CD14-positive monocyte (primary cell): ENCODE measurements at regions not wholly inside any gene's neighbourhood (a gene's known extent, or its start where the extent isn't known, plus 50 kb on each side); places are given as distances from the start of the nearest gene placed in this dataset.
"Not testable (repeated sequence)": the region's sequence is repeated elsewhere in the genome, so short reads cannot be mapped to it uniquely, and the experiment has no call there.

Source experiments
- DNase-seq, 3 donors: peaks; one replicate each; pipeline ENCODE4 v3.0.0-alpha.2; 2011 to 2022
- H2AFZ ChIP-seq: 2 replicates; pipeline ENCODE4 v1.6.0; 2012; ENCODE audit warnings: mild to moderate bottlenecking, low read depth, low read length, inconsistent platforms; ENCODE audit not compliant: insufficient read depth, poor library complexity, severe bottlenecking
- H3K27ac ChIP-seq, 2 donors: 1 replicate in 1 of 2; 2 replicates in 1 of 2; pipeline ENCODE4 v1.5.1; 2012 to 2013; ENCODE audit warnings: low read length in 2 of 2, control low read depth in 1 of 2, inconsistent platforms in 1 of 2, low read depth in 1 of 2, mild to moderate bottlenecking in 1 of 2
- H3K27me3 ChIP-seq, 2 donors: one replicate each; pipeline versions ENCODE4 v1.6.0 to v1.6.1; 2011 to 2013; ENCODE audit warnings: low read length in 2 of 2; ENCODE audit not compliant: control insufficient read depth in 2 of 2, insufficient read depth in 2 of 2
- H3K36me3 ChIP-seq, 2 donors: replicated peaks in 1 of 2; 1 replicate in 1 of 2; 2 replicates in 1 of 2; pipeline versions ENCODE4 v1.5.1 to v1.6.1; 2012 to 2013; ENCODE audit warnings: low read length in 2 of 2, control low read depth in 1 of 2, inconsistent platforms in 1 of 2, mild to moderate bottlenecking in 1 of 2; ENCODE audit not compliant: insufficient read depth in 2 of 2, control insufficient read depth in 1 of 2
- H3K4me1 ChIP-seq, 2 donors: 1 replicate in 1 of 2; 2 replicates in 1 of 2; pipeline versions ENCODE4 v1.5.1 to v1.6.1; 2012 to 2013; ENCODE audit warnings: low read length in 2 of 2, control low read depth in 1 of 2, inconsistent platforms in 1 of 2, mild to moderate bottlenecking in 1 of 2, moderate library complexity in 1 of 2; ENCODE audit not compliant: insufficient read depth in 2 of 2, control insufficient read depth in 1 of 2
- H3K4me2 ChIP-seq: replicated peaks from 2 replicates; pipeline ENCODE3; 2012; ENCODE audit warnings: low read length, moderate library complexity, mild to moderate bottlenecking; ENCODE audit not compliant: poor library complexity, severe bottlenecking; ENCODE audit errors: extremely low read depth
- H3K4me3 ChIP-seq, 3 experiments: fragments of 200-600 bp in 1 of 3; sonication (generic) in 1 of 3; replicated peaks in 1 of 3; 1 replicate in 2 of 3; 2 replicates in 1 of 3; pipeline ENCODE4 v1.5.1; 2011 to 2013; ENCODE audit warnings: low read length in 3 of 3, mild to moderate bottlenecking in 3 of 3, control low read depth in 2 of 3, low read depth in 2 of 3, inconsistent platforms in 1 of 3, moderate library complexity in 1 of 3
- H3K79me2 ChIP-seq: 2 replicates; pipeline ENCODE4 v1.6.0; 2012; ENCODE audit warnings: mild to moderate bottlenecking, control low read depth, inconsistent platforms, low read length, moderate library complexity; ENCODE audit not compliant: insufficient read depth
- H3K9ac ChIP-seq: 2 replicates; pipeline ENCODE4 v1.6.0; 2017; ENCODE audit warnings: low read length, mild to moderate bottlenecking; ENCODE audit not compliant: insufficient read depth, poor library complexity, severe bottlenecking
- H3K9me3 ChIP-seq, 2 donors: replicated peaks in 1 of 2; 1 replicate in 1 of 2; 2 replicates in 1 of 2; pipeline versions ENCODE4 v1.5.1 to v1.6.1; 2012 to 2013; ENCODE audit warnings: low read length in 2 of 2, control low read depth in 1 of 2; ENCODE audit not compliant: control insufficient read depth in 1 of 2, insufficient read depth in 1 of 2
- H4K20me1 ChIP-seq: 2 replicates; pipeline ENCODE4 v1.6.0; 2012; ENCODE audit warnings: mild to moderate bottlenecking, low read length, control low read depth, moderate library complexity; ENCODE audit not compliant: insufficient read depth
- H3K27ac Mint-ChIP-seq, 7 donors: one replicate each; pipeline ENCODE4 v1.8.0; 2020; ENCODE audit warnings: mild to moderate bottlenecking in 7 of 7, mixed read lengths in 7 of 7, moderate library complexity in 6 of 7, inconsistent platforms in 2 of 7
- H3K27me3 Mint-ChIP-seq, 3 donors: one replicate each; pipeline ENCODE4 v1.8.0; 2021 to 2022; ENCODE audit warnings: low read depth in 3 of 3, mild to moderate bottlenecking in 3 of 3, mixed read lengths in 3 of 3, moderate library complexity in 3 of 3, inconsistent platforms in 1 of 3
- H3K36me3 Mint-ChIP-seq, 2 donors: one replicate each; pipeline ENCODE4 v1.8.0; 2020; ENCODE audit warnings: mixed read lengths in 2 of 2, inconsistent platforms in 1 of 2, mild to moderate bottlenecking in 1 of 2
- H3K4me1 Mint-ChIP-seq: one replicate; pipeline ENCODE4 v1.8.0; 2020; ENCODE audit warnings: mild to moderate bottlenecking, mixed read lengths
- H3K4me3 Mint-ChIP-seq, 2 donors: one replicate each; pipeline ENCODE4 v1.8.0; 2020; ENCODE audit warnings: mild to moderate bottlenecking in 2 of 2, mixed read lengths in 2 of 2, moderate library complexity in 1 of 2
- H3K9me3 Mint-ChIP-seq, 7 donors: one replicate each; pipeline ENCODE4 v1.8.0; 2020 to 2022; ENCODE audit warnings: mixed read lengths in 7 of 7, mild to moderate bottlenecking in 6 of 7, moderate library complexity in 6 of 7, inconsistent platforms in 2 of 7
- CTCF ChIP-seq: fragments of 200-600 bp; IDR thresholded peaks from one replicate; pipeline ENCODE4 v1.8.0; 2022; ENCODE audit warnings: antibody characterized with exemption, mild to moderate bottlenecking
- WGBS: methylation state at CpG from one replicate; pipeline ENCODE4 v1.1.5; 2013; ENCODE audit warnings: missing lambda C conversion rate; ENCODE audit not compliant: insufficient coverage; 5-methylcytosine and 5-hydroxymethylcytosine counted together
- intact Hi-C, 2 donors: fragments of 100-400 bp; cut with micrococcal nuclease; formaldehyde crosslinking; loops; one replicate each; pipeline versions ENCODE4 v1.15.0 to v1.15.1; 2023

DNA sequence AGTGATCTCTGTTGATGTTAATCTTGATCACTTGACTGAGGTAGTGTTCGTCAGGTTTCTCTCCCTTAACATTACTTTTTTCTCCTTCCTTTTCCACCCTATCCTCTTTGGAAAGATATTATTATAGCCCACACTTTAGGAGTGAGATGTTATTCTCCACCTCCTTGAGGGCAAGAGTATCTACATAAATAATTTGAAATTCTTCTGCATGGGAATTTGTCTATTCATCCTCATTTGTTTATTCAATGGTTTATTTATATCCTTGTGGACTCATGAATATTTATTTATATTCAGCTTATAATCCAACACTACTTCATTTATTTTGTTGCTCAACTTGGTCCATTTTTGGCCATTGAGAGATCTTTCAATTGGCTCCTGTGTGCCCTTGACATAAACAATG lies 750.4 kb downstream of the EPHA4 start:
- intact Hi-C loops: no loop called here

DNA sequence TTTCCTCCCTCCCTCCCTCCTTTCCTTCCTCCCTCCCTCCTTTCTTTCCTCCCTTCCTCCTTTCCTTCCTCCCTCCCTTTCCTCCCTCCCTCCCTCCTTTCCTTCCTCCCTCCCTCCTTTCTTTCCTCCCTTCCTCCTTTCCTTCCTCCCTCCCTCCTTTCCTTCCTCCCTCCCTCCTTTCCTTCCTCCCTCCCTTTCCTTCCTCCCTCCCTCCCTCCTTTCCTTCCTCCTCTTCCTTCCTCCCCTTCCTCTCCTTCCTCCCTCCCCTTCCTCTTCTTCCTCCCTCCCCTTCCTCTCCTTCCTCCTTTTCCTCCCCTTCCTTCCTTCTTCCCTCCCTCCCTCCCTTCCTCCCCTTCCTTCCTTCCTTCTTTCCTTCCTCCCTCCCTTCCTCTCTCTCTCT lies 748.5 kb downstream of the EPHA4 start:
- H3K4me3 Mint-ChIP-seq, H3K4me2 ChIP-seq, H3K27me3 ChIP-seq, H3K4me3 ChIP-seq, H3K9me3 ChIP-seq, H3K27ac Mint-ChIP-seq, H3K9ac ChIP-seq, DNase-seq, H3K79me2 ChIP-seq, H4K20me1 ChIP-seq, H3K4me1 ChIP-seq, H3K36me3 Mint-ChIP-seq, H3K27ac ChIP-seq, intact Hi-C loops, H3K27me3 Mint-ChIP-seq, H3K36me3 ChIP-seq, H3K4me1 Mint-ChIP-seq, H2AFZ ChIP-seq: not testable (repeated sequence)
- peaks cover 2 to 18% (median 10%) of the 10 kb centered on the region in 7 donors for H3K9me3 Mint-ChIP-seq

More for the DNA sequence above, 750.4 kb downstream of the EPHA4 start:
- DNase-seq: no peak
- Histone ChIP-seq H3K4me2 (no peak overlapping the region), H3K36me3 (no peaks in the 10 kb centered on the region), H3K27ac (no peak overlapping the region), H3K27me3 (no peaks in the 10 kb centered on the region), H3K9ac (no peak overlapping the region), H3K4me1 (no peaks in the 10 kb centered on the region), H2AFZ (no peak overlapping the region), H3K4me3 (no peak overlapping the region), H3K79me2 (no peaks in the 10 kb centered on the region), H3K9me3 (peaks cover 5 to 14% of the 10 kb centered on the region in 2 donors), H4K20me1 (no peaks in the 10 kb centered on the region)
- H3K27me3 Mint-ChIP-seq: no peaks in the 10 kb centered on the region
- no peak overlapping the region for H3K4me3 Mint-ChIP-seq
- H3K9me3 Mint-ChIP-seq: peaks cover 2 to 18% (median 8%) of the 10 kb centered on the region in 7 donors
- no peaks in the 10 kb centered on the region for H3K4me1 Mint-ChIP-seq
- H3K27ac Mint-ChIP-seq: no peak overlapping the region
- H3K36me3 Mint-ChIP-seq: no peaks in the 10 kb centered on the region
- WGBS: no CpG with 5 or more reads among the region's 1 CpG
- TF ChIP-seq CTCF: no peak
